Activated CD4-positive, alpha-beta memory T cell treated with anti-CD3 and anti-CD28 coated beads for 36 hours (primary cell): ENCODE measurements at regions not wholly inside any gene's neighbourhood (a gene's known extent, or its start where the extent isn't known, plus 50 kb on each side); places are given as distances from the start of the nearest gene placed in this dataset.

Experiments used
- CTCF ChIA-PET: fragments of 350-600 bp; sonication (Branson Sonifier 250); formaldehyde crosslinking; loops from one replicate; lab custom pipeline; 2021; ENCODE audit warnings: antibody characterized with exemption, inconsistent platforms; lab: Charles Lee
- POLR2A ChIA-PET: fragments of 350-600 bp; sonication (Branson Sonifier 250); formaldehyde crosslinking; loops from one replicate; lab custom pipeline; 2021; ENCODE audit warnings: antibody characterized with exemption; lab: Charles Lee
- DNase-seq: peaks from one replicate; pipeline ENCODE4 v3.0.0-alpha.2; 2020
- H3K27ac Mint-ChIP-seq: one replicate; pipeline ENCODE4 v1.8.0; 2021; ENCODE audit warnings: mixed read lengths
- H3K27me3 Mint-ChIP-seq: one replicate; pipeline ENCODE4 v1.8.0; 2021; ENCODE audit warnings: mixed read lengths
- H3K36me3 Mint-ChIP-seq: one replicate; pipeline ENCODE4 v1.8.0; 2021; ENCODE audit warnings: mixed read lengths
- H3K4me1 Mint-ChIP-seq: one replicate; pipeline ENCODE4 v1.8.0; 2021; ENCODE audit warnings: low read depth, mixed read lengths
- H3K4me3 Mint-ChIP-seq: one replicate; pipeline ENCODE4 v1.8.0; 2021; ENCODE audit warnings: mild to moderate bottlenecking, mixed read lengths
- H3K9me3 Mint-ChIP-seq: one replicate; pipeline ENCODE4 v1.8.0; 2021; ENCODE audit warnings: mixed read lengths
- intact Hi-C: fragments of 100-400 bp; cut with micrococcal nuclease; formaldehyde crosslinking; loops from one replicate; pipeline ENCODE4 v1.15.1; 2023

- Mint-ChIP-seq H3K4me3 (no peak overlapping the region), H3K27ac (no peak overlapping the region), H3K36me3 (no peaks in the 10 kb centered on the region), H3K9me3 (no peaks in the 10 kb centered on the region), H3K4me1 (no peaks in the 10 kb centered on the region), H3K27me3 (no peaks in the 10 kb centered on the region)
- CTCF ChIA-PET = interaction anchor here (1.1 to 1.7 kb wide), 2 partner anchors 13 to 23 kb away, joined by 3 to 16 read pairs; no protein-coding TSS in a partner anchor
- intact Hi-C loops = no loop called here
- DNase-seq = no peak
- POLR2A ChIA-PET = no interaction called here
Observed at GRCh38 chr21:28758042-28758882, 234.4 kb downstream of the LTN1 start.

GRCh38 chr21:28754862-28755261 lies 237.8 kb downstream of the LTN1 start:
- Mint-ChIP-seq H3K4me3 (no peak overlapping the region), H3K27me3 (no peaks in the 10 kb centered on the region), H3K9me3 (no peaks in the 10 kb centered on the region), H3K27ac (no peak overlapping the region), H3K36me3 (no peaks in the 10 kb centered on the region), H3K4me1 (peaks cover 2% of the 10 kb centered on the region)
- DNase-seq = no peak
- ChIA-PET POLR2A (no interaction called here), CTCF (interaction anchor here (3.5 kb wide), 1 partner anchor 9 kb away, joined by 27 read pairs; no protein-coding TSS in a partner anchor)
- intact Hi-C loops = no loop called here

GRCh38 chr21:28754127-28754611 lies 238.5 kb downstream of the LTN1 start:
- Mint-ChIP-seq H3K27ac (no peak overlapping the region), H3K4me1 (peaks cover 2% of the 10 kb centered on the region), H3K4me3 (no peak overlapping the region), H3K27me3 (no peaks in the 10 kb centered on the region), H3K36me3 (no peaks in the 10 kb centered on the region), H3K9me3 (no peaks in the 10 kb centered on the region)
- ChIA-PET CTCF (interaction anchor here (0.7 to 3.5 kb wide), 2 partner anchors 9 kb away, joined by 3 to 27 read pairs; no protein-coding TSS in a partner anchor), POLR2A (no interaction called here)
- DNase-seq = no peak
- intact Hi-C loops = no loop called here

GRCh38 chr21:28752131-28752530 lies 240.5 kb downstream of the LTN1 start:
- H3K27me3 Mint-ChIP-seq = no peaks in the 10 kb centered on the region
- H3K36me3 Mint-ChIP-seq = no peaks in the 10 kb centered on the region
- H3K4me1 Mint-ChIP-seq = peaks cover 2% of the 10 kb centered on the region
- ChIA-PET POLR2A (no interaction called here), CTCF (no interaction called here)
- no peak overlapping the region for H3K4me3 Mint-ChIP-seq
- no peak overlapping the region for H3K27ac Mint-ChIP-seq
- DNase-seq = no peak
- intact Hi-C loops = no loop called here
- no peaks in the 10 kb centered on the region for H3K9me3 Mint-ChIP-seq

DNA sequence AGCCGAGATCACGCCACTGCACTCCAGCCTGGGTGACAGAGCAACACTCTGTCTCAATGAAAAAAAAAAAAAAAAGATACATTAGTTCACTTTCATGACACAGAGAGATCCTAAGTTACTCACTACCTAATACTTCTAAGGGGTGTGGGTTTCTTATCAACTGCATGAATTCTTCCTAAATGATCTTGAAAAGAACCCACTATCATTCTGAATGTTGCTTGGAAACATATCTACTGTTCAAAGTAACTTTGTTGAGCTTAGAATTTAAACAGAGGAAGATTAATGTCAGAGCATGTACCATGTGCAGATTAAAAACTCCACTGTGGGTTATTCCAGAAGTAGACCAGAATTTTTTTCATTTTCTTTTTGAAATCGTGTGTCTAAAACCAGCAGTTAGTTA lies 241.5 kb downstream of the LTN1 start:
- Mint-ChIP-seq H3K27ac (no peak overlapping the region), H3K4me1 (peaks cover 2% of the 10 kb centered on the region), H3K9me3 (no peaks in the 10 kb centered on the region), H3K36me3 (no peaks in the 10 kb centered on the region), H3K27me3 (no peaks in the 10 kb centered on the region), H3K4me3 (no peak overlapping the region)
- no peak for DNase-seq
- POLR2A ChIA-PET = no interaction called here
- intact Hi-C loops = no loop called here
- CTCF ChIA-PET = no interaction called here

DNA sequence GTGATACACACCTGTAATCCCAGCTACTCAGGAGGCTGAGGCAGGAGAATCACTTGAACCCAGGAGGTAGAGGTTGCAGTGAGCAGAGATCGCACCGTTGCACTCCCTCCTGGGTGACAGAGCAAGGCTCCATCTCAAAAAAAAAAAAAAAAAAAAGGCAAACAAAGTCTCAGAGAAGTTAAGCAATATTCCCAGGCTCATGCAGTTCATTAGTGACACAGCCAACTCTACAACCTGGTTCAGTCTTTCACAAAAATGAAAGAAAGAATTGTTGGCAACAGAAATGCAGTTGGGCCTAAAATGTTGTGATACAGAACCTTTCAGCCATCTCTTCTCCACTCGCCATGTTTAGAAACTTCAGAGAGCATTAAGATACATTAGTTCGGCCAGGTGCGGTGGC lies 242.1 kb downstream of the LTN1 start:
- ChIA-PET POLR2A (interaction anchor here (0.6 kb wide), 1 partner anchor 750 kb away, joined by 5 read pairs; no protein-coding TSS in a partner anchor), CTCF (no interaction called here)
- Mint-ChIP-seq H3K9me3 (no peaks in the 10 kb centered on the region), H3K36me3 (no peaks in the 10 kb centered on the region), H3K27me3 (no peaks in the 10 kb centered on the region), H3K27ac (no peak overlapping the region), H3K4me1 (peaks cover 2% of the 10 kb centered on the region), H3K4me3 (no peak overlapping the region)
- no peak for DNase-seq
- intact Hi-C loops = no loop called here

DNA sequence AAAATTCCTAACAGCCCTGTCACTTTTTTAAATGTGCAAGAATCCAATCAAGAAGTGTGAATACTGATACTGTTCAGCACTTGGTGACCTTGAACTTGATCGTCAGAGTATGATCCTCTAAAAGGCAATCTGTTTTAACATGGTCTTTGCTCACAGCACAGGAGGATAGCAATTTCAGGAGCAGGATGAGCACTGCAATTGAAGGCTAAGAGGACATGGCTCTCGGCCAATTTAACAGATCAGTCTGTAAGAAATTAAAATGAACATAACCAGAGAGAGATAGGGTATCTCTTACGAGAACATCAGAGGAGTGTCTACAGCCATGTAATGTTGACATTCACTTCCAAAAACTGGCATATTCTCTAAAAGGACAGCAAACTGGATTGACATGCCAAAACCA lies 243.1 kb downstream of the LTN1 start:
- POLR2A ChIA-PET = no interaction called here
- DNase-seq = no peak
- Mint-ChIP-seq H3K27ac (no peak overlapping the region), H3K27me3 (no peaks in the 10 kb centered on the region), H3K36me3 (no peaks in the 10 kb centered on the region), H3K4me1 (peaks cover 2% of the 10 kb centered on the region), H3K9me3 (no peaks in the 10 kb centered on the region), H3K4me3 (no peak overlapping the region)
- CTCF ChIA-PET = interaction anchor here (0.9 kb wide), 1 partner anchor 232 kb away, joined by 4 read pairs; no protein-coding TSS in a partner anchor
- intact Hi-C loops = loop anchor here (10.0 kb wide), 1 partner anchor 695 kb away; no protein-coding TSS in a partner anchor

- no peaks in the 10 kb centered on the region for H3K27me3 Mint-ChIP-seq
- intact Hi-C loops = loop anchor here (10.0 kb wide), 1 partner anchor 693 kb away; no protein-coding TSS in a partner anchor
- no peaks in the 10 kb centered on the region for H3K9me3 Mint-ChIP-seq
- no peak overlapping the region for H3K27ac Mint-ChIP-seq
- peaks cover 2% of the 10 kb centered on the region for H3K4me1 Mint-ChIP-seq
- H3K4me3 Mint-ChIP-seq = no peak overlapping the region
- POLR2A ChIA-PET = no interaction called here
- CTCF ChIA-PET = interaction anchor here (5.8 kb wide), 1 partner anchor 233 kb away, joined by 248 read pairs; no protein-coding TSS in a partner anchor
- no peak for DNase-seq
- no peaks in the 10 kb centered on the region for H3K36me3 Mint-ChIP-seq
Observed at GRCh38 chr21:28747464-28747863, 245.2 kb downstream of the LTN1 start.

DNA sequence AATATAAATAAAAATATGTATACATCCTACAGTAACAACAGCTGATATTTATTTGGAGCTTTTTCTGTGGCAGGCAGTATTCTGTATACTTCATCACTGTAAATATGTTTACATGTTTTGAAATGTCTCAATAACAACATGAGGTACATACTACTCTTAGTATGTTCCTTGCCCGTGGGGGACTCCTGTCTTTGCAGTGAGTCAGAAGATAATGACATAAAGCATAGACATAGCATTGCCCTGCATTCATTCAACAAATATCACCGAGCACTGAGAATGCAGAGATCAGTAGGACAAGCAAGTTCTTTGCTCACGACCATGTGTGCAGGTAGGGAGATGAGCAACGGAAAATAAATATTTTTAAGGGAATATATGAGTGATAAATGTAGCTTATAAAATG lies 246.5 kb downstream of the LTN1 start:
- H3K36me3 Mint-ChIP-seq = no peaks in the 10 kb centered on the region
- intact Hi-C loops = loop anchor here (10.0 kb wide), 1 partner anchor 691 kb away; no protein-coding TSS in a partner anchor
- no peaks in the 10 kb centered on the region for H3K4me1 Mint-ChIP-seq
- CTCF ChIA-PET = interaction anchor here (0.5 to 5.8 kb wide), 65 partner anchors 10 to 1977 kb away, joined by 3 to 248 read pairs (median 5); partner anchors contain the start of gene USP16
- DNase-seq = no peak
- POLR2A ChIA-PET = no interaction called here
- H3K27me3 Mint-ChIP-seq = no peaks in the 10 kb centered on the region
- H3K9me3 Mint-ChIP-seq = no peaks in the 10 kb centered on the region
- no peak overlapping the region for H3K27ac Mint-ChIP-seq
- no peak overlapping the region for H3K4me3 Mint-ChIP-seq

GRCh38 chr21:28745131-28746016 lies 247.3 kb downstream of the LTN1 start:
- POLR2A ChIA-PET = interaction anchor here (0.9 to 1.1 kb wide), 2 partner anchors 10 to 227 kb away, joined by 3 read pairs; no protein-coding TSS in a partner anchor
- no peak overlapping the region for H3K27ac Mint-ChIP-seq
- CTCF ChIA-PET = interaction anchor here (0.5 to 5.8 kb wide), 95 partner anchors 8 to 1976 kb away, joined by 3 to 248 read pairs (median 4); partner anchors contain the start of gene USP16
- H3K4me1 Mint-ChIP-seq = no peaks in the 10 kb centered on the region
- no peaks in the 10 kb centered on the region for H3K9me3 Mint-ChIP-seq
- intact Hi-C loops = loop anchor here (1.0 to 10.0 kb wide), 7 partner anchors 140 to 1895 kb away; no protein-coding TSS in a partner anchor
- H3K4me3 Mint-ChIP-seq = no peak overlapping the region
- H3K27me3 Mint-ChIP-seq = no peaks in the 10 kb centered on the region
- H3K36me3 Mint-ChIP-seq = no peaks in the 10 kb centered on the region
- DNase-seq = peak; percentile 80

DNA sequence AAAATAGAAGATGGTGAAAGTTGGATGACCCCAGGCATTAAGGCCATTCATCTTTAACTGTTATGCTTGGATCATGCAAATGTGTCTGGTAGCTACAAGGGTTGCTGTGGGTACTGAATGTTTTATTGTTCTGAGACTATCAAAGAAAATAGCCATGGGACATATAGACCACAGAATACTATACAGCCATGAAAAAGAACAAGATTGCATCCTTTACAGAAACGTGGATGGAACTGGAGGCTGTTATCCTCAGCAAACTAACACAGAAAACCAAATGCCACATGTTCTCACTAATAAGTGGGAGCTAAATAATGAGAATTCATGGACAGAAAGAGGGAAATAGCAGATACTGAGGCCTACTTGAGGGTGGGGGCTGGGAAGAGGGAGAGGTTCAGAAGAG lies 249.0 kb downstream of the LTN1 start:
- Mint-ChIP-seq H3K36me3 (no peaks in the 10 kb centered on the region), H3K27ac (no peak overlapping the region), H3K9me3 (no peaks in the 10 kb centered on the region), H3K27me3 (no peaks in the 10 kb centered on the region), H3K4me1 (peaks cover 4% of the 10 kb centered on the region), H3K4me3 (no peak overlapping the region)
- ChIA-PET POLR2A (no interaction called here), CTCF (interaction anchor here (1.3 to 5.8 kb wide), 5 partner anchors 8 to 229 kb away, joined by 3 to 248 read pairs (median 28); a partner anchor contains a TSS)
- no peak for DNase-seq
- intact Hi-C loops = loop anchor here (2.0 to 10.0 kb wide), 2 partner anchors 407 to 689 kb away; no protein-coding TSS in a partner anchor
